ENCODE measurements at regions not wholly inside any gene's neighbourhood (a gene's known extent, or its start where the extent isn't known, plus 50 kb on each side); places are given as distances from the start of the nearest gene placed in this dataset.

DNA sequence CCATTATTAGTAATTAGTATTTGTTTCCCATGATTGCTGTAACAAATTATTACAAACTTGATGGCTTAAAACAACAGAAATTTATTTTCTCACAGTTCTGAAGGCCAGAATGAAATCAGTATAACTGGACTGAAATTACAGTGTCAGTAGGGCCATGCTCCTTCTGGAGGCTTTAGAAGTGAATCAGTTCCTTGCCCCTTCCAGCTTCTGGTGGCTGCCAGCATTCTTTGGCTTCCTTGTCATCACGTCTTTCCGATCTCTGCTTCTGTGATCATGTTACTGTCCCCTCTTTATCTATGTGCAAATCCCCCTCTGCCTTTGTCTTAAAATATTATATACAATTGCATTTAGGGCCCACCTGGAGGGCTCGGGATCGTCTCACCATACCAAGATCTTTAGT is 92.0 kb downstream of the FOXB1 start (continued):
- TF ChIP-seq JUND (IDR thresholded peaks at IDR 0.05) (no peak), NR2F2 (IDR thresholded peaks at IDR 0.05) (no peak), RAD21 (IDR thresholded peaks at IDR 0.05) (no peak)
- TF ChIP-seq, protein P1, sequence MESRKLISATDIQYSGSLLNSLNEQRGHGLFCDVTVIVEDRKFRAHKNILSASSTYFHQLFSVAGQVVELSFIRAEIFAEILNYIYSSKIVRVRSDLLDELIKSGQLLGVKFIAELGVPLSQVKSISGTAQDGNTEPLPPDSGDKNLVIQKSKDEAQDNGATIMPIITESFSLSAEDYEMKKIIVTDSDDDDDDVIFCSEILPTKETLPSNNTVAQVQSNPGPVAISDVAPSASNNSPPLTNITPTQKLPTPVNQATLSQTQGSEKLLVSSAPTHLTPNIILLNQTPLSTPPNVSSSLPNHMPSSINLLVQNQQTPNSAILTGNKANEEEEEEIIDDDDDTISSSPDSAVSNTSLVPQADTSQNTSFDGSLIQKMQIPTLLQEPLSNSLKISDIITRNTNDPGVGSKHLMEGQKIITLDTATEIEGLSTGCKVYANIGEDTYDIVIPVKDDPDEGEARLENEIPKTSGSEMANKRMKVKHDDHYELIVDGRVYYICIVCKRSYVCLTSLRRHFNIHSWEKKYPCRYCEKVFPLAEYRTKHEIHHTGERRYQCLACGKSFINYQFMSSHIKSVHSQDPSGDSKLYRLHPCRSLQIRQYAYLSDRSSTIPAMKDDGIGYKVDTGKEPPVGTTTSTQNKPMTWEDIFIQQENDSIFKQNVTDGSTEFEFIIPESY (IDR thresholded peaks at IDR 0.05), result no peak

DNA sequence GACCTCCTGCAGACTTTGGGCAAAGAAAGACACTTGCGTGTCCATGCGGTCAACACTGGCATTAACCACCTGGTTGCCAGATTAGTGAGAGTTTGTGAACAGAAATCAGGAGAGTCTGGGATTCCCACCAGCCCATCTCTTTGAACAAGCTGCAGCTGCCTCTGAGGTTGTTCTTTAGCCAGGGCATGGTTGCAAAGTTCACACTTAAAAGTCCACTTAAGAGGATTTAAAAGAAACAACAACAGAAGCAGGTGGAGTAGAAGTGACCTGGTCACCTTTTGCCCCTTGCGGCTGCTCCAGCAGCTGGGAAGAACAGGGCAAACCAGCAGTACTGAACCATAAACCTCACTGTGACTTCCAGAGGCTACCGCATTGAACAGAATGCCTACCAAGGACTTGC is 97.3 kb downstream of the FOXB1 start:
- Histone ChIP-seq H3K9ac (ENCODE audit: low read depth in 1 of 2, low read length in 2 of 2) (no peak overlapping the region), H3K27me3 (ENCODE audit: control insufficient read depth in 4 of 4, insufficient read depth in 4 of 4, low read length in 3 of 4) (no peaks in the 10 kb centered on the region), H3K9me3 (ENCODE audit: control insufficient read depth in 4 of 4, low read length in 3 of 4) (no peaks in the 10 kb centered on the region), H3K36me3 (ENCODE audit: control insufficient read depth in 4 of 4, insufficient read depth in 3 of 4, low read depth in 1 of 4, low read length in 3 of 4) (no peaks in the 10 kb centered on the region), H3K27ac (ENCODE audit: low read depth in 1 of 2, low read length in 2 of 2) (no peak overlapping the region), H3K4me3 (ENCODE audit: low read depth in 1 of 3, low read length in 3 of 3) (no peak overlapping the region), H3K4me1 (ENCODE audit: control insufficient read depth in 4 of 4, insufficient read depth in 4 of 4, low read length in 3 of 4) (no peaks in the 10 kb centered on the region)
- 63% methylated on average over 4 of the region's 4 CpGs for WGBS
- TF ChIP-seq FOXA2 (IDR thresholded peaks at IDR 0.05) (no peak), SP1 (IDR thresholded peaks at IDR 0.05) (no peak), HNF4A (conservative IDR thresholded peaks at IDR 0.05) (no peak), FOXA1 (IDR thresholded peaks at IDR 0.05) (no peak), EGR1 (IDR thresholded peaks at IDR 0.05; ENCODE audit: low read depth in 2 of 2) (no peak), HNF4G (IDR thresholded peaks at IDR 0.05) (no peak)
- DNase-seq (ENCODE audit: low spot score), result no peak

DNA sequence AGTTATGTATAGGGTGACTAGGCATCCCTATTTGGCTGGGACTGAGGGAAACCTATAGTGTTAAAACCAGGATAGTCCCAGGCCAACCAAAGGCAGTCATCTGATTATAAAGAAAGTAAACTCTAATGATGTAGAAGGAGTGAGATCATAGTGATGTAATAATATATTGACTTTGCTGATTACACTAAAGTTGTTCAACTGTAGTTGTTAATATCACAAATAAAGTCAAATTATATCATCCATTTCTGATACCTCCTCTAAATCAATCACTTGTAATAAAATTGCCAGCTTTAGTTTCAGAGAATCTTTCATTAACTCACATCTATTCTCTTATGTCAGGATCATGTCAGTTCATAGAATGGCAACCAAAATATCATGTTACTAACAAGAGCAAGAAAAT is 98.6 kb downstream of the FOXB1 start:
- Histone ChIP-seq H3K27ac (ENCODE audit: low read depth in 1 of 2, low read length in 2 of 2) (no peak overlapping the region), H3K4me1 (ENCODE audit: control insufficient read depth in 4 of 4, insufficient read depth in 4 of 4, low read length in 3 of 4) (no peaks in the 10 kb centered on the region), H3K27me3 (ENCODE audit: control insufficient read depth in 4 of 4, insufficient read depth in 4 of 4, low read length in 3 of 4) (no peaks in the 10 kb centered on the region), H3K4me3 (ENCODE audit: low read depth in 1 of 3, low read length in 3 of 3) (no peak overlapping the region), H3K36me3 (ENCODE audit: control insufficient read depth in 4 of 4, insufficient read depth in 3 of 4, low read depth in 1 of 4, low read length in 3 of 4) (no peaks in the 10 kb centered on the region), H3K9me3 (ENCODE audit: control insufficient read depth in 4 of 4, low read length in 3 of 4) (no peaks in the 10 kb centered on the region), H3K9ac (ENCODE audit: low read depth in 1 of 2, low read length in 2 of 2) (no peak overlapping the region)
- TF ChIP-seq, protein P2, sequence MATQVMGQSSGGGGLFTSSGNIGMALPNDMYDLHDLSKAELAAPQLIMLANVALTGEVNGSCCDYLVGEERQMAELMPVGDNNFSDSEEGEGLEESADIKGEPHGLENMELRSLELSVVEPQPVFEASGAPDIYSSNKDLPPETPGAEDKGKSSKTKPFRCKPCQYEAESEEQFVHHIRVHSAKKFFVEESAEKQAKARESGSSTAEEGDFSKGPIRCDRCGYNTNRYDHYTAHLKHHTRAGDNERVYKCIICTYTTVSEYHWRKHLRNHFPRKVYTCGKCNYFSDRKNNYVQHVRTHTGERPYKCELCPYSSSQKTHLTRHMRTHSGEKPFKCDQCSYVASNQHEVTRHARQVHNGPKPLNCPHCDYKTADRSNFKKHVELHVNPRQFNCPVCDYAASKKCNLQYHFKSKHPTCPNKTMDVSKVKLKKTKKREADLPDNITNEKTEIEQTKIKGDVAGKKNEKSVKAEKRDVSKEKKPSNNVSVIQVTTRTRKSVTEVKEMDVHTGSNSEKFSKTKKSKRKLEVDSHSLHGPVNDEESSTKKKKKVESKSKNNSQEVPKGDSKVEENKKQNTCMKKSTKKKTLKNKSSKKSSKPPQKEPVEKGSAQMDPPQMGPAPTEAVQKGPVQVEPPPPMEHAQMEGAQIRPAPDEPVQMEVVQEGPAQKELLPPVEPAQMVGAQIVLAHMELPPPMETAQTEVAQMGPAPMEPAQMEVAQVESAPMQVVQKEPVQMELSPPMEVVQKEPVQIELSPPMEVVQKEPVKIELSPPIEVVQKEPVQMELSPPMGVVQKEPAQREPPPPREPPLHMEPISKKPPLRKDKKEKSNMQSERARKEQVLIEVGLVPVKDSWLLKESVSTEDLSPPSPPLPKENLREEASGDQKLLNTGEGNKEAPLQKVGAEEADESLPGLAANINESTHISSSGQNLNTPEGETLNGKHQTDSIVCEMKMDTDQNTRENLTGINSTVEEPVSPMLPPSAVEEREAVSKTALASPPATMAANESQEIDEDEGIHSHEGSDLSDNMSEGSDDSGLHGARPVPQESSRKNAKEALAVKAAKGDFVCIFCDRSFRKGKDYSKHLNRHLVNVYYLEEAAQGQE (IDR thresholded peaks at IDR 0.05), result no peak
- no peak for TF ChIP-seq NR2F2 (IDR thresholded peaks at IDR 0.05)
- TF ChIP-seq, protein P1 (IDR thresholded peaks at IDR 0.05), result no peak
- TF ChIP-seq SP1 (IDR thresholded peaks at IDR 0.05), result no peak
- TF ChIP-seq FOXA1 (IDR thresholded peaks at IDR 0.05), result no peak
- TF ChIP-seq HNF4G (IDR thresholded peaks at IDR 0.05), result no peak
- TF ChIP-seq YY1 (IDR thresholded peaks at IDR 0.05), result no peak
- TF ChIP-seq, protein P3, sequence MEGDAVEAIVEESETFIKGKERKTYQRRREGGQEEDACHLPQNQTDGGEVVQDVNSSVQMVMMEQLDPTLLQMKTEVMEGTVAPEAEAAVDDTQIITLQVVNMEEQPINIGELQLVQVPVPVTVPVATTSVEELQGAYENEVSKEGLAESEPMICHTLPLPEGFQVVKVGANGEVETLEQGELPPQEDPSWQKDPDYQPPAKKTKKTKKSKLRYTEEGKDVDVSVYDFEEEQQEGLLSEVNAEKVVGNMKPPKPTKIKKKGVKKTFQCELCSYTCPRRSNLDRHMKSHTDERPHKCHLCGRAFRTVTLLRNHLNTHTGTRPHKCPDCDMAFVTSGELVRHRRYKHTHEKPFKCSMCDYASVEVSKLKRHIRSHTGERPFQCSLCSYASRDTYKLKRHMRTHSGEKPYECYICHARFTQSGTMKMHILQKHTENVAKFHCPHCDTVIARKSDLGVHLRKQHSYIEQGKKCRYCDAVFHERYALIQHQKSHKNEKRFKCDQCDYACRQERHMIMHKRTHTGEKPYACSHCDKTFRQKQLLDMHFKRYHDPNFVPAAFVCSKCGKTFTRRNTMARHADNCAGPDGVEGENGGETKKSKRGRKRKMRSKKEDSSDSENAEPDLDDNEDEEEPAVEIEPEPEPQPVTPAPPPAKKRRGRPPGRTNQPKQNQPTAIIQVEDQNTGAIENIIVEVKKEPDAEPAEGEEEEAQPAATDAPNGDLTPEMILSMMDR (IDR thresholded peaks at IDR 0.05; ENCODE audit: low read depth, low read length, missing input control), result no peak
- no peak for TF ChIP-seq RXRA (IDR thresholded peaks at IDR 0.05)
- TF ChIP-seq RAD21 (IDR thresholded peaks at IDR 0.05), result no peak
- no peak for TF ChIP-seq JUND (IDR thresholded peaks at IDR 0.05)
- no peak for DNase-seq (ENCODE audit: low spot score)
